ENCODE measurements at regions not wholly inside any gene's neighbourhood (a gene's known extent, or its start where the extent isn't known, plus 50 kb on each side); places are given as distances from the start of the nearest gene placed in this dataset.

GRCh38 chr16:31745900-31746299, 127.7 kb upstream of the ZNF267 start:
- Histone ChIP-seq H4K20me1 (ENCODE audit: control insufficient read depth, insufficient read depth) (no peaks in the 10 kb centered on the region), H3K9me3 (replicated peaks; ENCODE audit: control insufficient read depth, insufficient read depth, low read length) (peaks cover 30% of the 10 kb centered on the region), H2AFZ (ENCODE audit: control insufficient read depth, low read depth, low read length) (no peak overlapping the region), H3K4me1 (ENCODE audit: control insufficient read depth, insufficient read depth, low read length) (no peaks in the 10 kb centered on the region), H3K4me2 (ENCODE audit: control insufficient read depth, insufficient read depth) (no peak overlapping the region), H3K36me3 (ENCODE audit: control insufficient read depth in 2 of 2, insufficient read depth in 2 of 2, low read length in 1 of 2) (peaks cover 3 to 5% of the 10 kb centered on the region in 2 experiments; a peak in 3 of 4 replicates), H3K27ac (ENCODE audit: control insufficient read depth, insufficient read depth) (no peak overlapping the region), H3K9ac (ENCODE audit: control insufficient read depth, insufficient read depth, low read length) (no peak overlapping the region), H3K4me3 (no peak overlapping the region), H3K27me3 (replicated peaks in 1 of 2; ENCODE audit: control insufficient read depth in 2 of 2, insufficient read depth in 2 of 2, low read length in 1 of 2) (no peaks in the 10 kb centered on the region), H3K79me2 (ENCODE audit: control insufficient read depth, insufficient read depth, low read length) (no peaks in the 10 kb centered on the region)
- ATAC-seq (no peak), DNase-seq (ENCODE audit: low read depth, low spot score) (no peak), FAIRE-seq (no peak)
- ChIA-PET RAD21 (ENCODE audit: unreplicated experiment) (no interaction called here), CTCF (no interaction called here), SMC1A (ENCODE audit: uncharacterized antibody, unreplicated experiment) (no interaction called here), POLR2A (no interaction called here)
- in situ Hi-C loops (cut with MboI) (no loop called here), intact Hi-C loops (cut with micrococcal nuclease; ENCODE audit: unreplicated experiment) (no loop called here)
- no TSS peak for BruUV-seq (replicated peaks)
- WGBS (ENCODE audit: insufficient coverage, insufficient replicate concordance, low lambda C conversion rate, missing lambda C conversion rate): 96% methylated on average over 2 of the region's 2 CpGs
- TF ChIP-seq DPF2 (IDR thresholded peaks at IDR 0.05) (no peak), PAX8 (IDR thresholded peaks at IDR 0.05) (no peak), IRF3 (IDR thresholded peaks at IDR 0.05) (no peak), RB1 (IDR thresholded peaks at IDR 0.05; ENCODE audit: borderline replicate concordance) (no peak), SIN3A (IDR thresholded peaks at IDR 0.05; ENCODE audit: low read depth, low read length) (no peak), CEBPB (IDR thresholded peaks at IDR 0.05; ENCODE audit: borderline replicate concordance in 1 of 2, low read depth in 2 of 2, low read length in 2 of 2) (no peak), TCF7 (IDR thresholded peaks at IDR 0.05; ENCODE audit: borderline replicate concordance) (no peak), RUNX3 (IDR thresholded peaks at IDR 0.05; ENCODE audit: low read length) (no peak), ZBED1 (IDR thresholded peaks at IDR 0.05; ENCODE audit: borderline replicate concordance) (no peak), ESRRA (IDR thresholded peaks at IDR 0.05; ENCODE audit: low read length) (no peak), ZNF207 (IDR thresholded peaks at IDR 0.05; ENCODE audit: borderline replicate concordance) (no peak)
- TF ChIP-seq, protein P1, sequence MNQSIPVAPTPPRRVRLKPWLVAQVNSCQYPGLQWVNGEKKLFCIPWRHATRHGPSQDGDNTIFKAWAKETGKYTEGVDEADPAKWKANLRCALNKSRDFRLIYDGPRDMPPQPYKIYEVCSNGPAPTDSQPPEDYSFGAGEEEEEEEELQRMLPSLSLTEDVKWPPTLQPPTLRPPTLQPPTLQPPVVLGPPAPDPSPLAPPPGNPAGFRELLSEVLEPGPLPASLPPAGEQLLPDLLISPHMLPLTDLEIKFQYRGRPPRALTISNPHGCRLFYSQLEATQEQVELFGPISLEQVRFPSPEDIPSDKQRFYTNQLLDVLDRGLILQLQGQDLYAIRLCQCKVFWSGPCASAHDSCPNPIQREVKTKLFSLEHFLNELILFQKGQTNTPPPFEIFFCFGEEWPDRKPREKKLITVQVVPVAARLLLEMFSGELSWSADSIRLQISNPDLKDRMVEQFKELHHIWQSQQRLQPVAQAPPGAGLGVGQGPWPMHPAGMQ (IDR thresholded peaks at IDR 0.05; ENCODE audit: borderline replicate concordance): no peak
- TF ChIP-seq, protein P2, sequence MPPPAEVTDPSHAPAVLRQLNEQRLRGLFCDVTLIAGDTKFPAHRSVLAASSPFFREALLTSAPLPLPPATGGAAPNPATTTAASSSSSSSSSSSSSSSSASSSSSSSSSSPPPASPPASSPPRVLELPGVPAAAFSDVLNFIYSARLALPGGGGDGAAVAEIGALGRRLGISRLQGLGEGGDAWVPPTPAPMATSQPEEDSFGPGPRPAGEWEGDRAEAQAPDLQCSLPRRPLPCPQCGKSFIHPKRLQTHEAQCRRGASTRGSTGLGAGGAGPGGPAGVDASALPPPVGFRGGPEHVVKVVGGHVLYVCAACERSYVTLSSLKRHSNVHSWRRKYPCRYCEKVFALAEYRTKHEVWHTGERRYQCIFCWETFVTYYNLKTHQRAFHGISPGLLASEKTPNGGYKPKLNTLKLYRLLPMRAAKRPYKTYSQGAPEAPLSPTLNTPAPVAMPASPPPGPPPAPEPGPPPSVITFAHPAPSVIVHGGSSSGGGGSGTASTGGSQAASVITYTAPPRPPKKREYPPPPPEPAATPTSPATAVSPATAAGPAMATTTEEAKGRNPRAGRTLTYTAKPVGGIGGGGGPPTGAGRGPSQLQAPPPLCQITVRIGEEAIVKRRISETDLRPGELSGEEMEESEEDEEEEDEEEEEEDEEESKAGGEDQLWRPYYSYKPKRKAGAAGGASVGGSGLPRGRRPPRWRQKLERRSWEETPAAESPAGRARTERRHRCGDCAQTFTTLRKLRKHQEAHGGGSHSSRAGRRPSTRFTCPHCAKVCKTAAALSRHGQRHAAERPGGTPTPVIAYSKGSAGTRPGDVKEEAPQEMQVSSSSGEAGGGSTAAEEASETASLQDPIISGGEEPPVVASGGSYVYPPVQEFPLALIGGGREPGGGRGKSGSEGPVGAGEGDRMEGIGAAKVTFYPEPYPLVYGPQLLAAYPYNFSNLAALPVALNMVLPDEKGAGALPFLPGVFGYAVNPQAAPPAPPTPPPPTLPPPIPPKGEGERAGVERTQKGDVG (CRISPR knock-in tag; IDR thresholded peaks at IDR 0.05): no peak

Data from GM12878 (cell line).